Activated T-cell treated with anti-CD3 and anti-CD28 coated beads, Interleukin-2, amount 50 U/mL, for 4 hours (primary cell): ENCODE measurements at regions not wholly inside any gene's neighbourhood (a gene's known extent, or its start where the extent isn't known, plus 50 kb on each side); places are given as distances from the start of the nearest gene placed in this dataset.

Experiments used
- ATAC-seq, 2 donors: fragments of 200-7000 bp; cut with Tn5 transposase; one replicate each; pipeline ENCODE4 v1.10.0; 2021
- DNase-seq: peaks from one replicate; pipeline ENCODE4 v3.0.0-alpha.2; 2020
- H3K27me3 Mint-ChIP-seq: one replicate; pipeline ENCODE4 v1.8.0; 2021; ENCODE audit warnings: low read depth, mixed read lengths
- H3K36me3 Mint-ChIP-seq: one replicate; pipeline ENCODE4 v1.8.0; 2022; ENCODE audit warnings: mixed read lengths; ENCODE audit not compliant: insufficient read depth
- H3K4me1 Mint-ChIP-seq: one replicate; pipeline ENCODE4 v1.8.0; 2021; ENCODE audit warnings: low read depth, mixed read lengths
- H3K4me3 Mint-ChIP-seq: one replicate; pipeline ENCODE4 v1.8.0; 2021; ENCODE audit warnings: mild to moderate bottlenecking, moderate library complexity, mixed read lengths
- H3K9me3 Mint-ChIP-seq: one replicate; pipeline ENCODE4 v1.8.0; 2021; ENCODE audit warnings: mixed read lengths

- DNase-seq (no peak), ATAC-seq (no peak)
- no peaks in the 10 kb centered on the region for H3K9me3 Mint-ChIP-seq
- peaks cover 7% of the 10 kb centered on the region for H3K36me3 Mint-ChIP-seq
- H3K27me3 Mint-ChIP-seq: no peaks in the 10 kb centered on the region
- H3K4me3 Mint-ChIP-seq: no peak overlapping the region
- H3K4me1 Mint-ChIP-seq: peaks cover 43% of the 10 kb centered on the region
Measured at GRCh38 chr14:71365361-71365760, 458.1 kb downstream of the PCNX1 start.

GRCh38 chr14:71366861-71367260 is 459.6 kb downstream of the PCNX1 start:
- Mint-ChIP-seq H3K36me3 (peaks cover 7% of the 10 kb centered on the region), H3K9me3 (no peaks in the 10 kb centered on the region), H3K4me1 (peaks cover 36% of the 10 kb centered on the region), H3K4me3 (no peak overlapping the region), H3K27me3 (no peaks in the 10 kb centered on the region)
- DNase-seq (no peak), ATAC-seq (no peak)

DNA sequence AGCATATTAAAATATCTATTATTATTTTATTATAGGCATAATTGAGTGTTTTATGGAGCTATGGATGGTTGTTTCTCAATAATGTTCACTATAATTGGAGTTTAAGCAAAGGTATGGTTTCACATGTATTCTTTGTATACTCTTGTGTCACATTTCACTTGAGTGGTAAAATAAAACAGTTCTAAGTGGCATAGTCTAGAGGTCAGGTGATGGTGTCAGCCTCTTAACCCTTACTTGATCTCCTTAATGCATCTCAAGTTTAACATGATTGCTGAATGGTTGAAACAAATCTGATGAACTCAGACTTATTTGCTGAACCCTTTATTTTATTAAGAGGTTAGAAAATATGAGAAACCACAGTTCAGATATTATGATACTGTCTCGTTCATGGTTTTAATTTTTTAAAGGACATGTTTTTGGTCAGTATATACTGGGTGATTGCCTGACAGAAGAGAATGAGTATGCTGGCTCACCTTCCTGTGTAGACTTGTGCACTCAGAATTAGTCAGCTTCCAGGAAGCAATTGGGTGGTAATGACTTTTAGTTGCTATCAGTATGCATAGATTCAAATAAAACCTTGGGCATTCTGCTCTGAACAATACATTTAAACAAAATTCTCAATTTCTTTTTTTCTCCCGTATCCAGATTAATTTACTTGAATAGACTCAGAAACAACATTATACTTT is 464.6 kb downstream of the PCNX1 start:
- peak; percentile 93 to 95 for ATAC-seq
- Mint-ChIP-seq H3K27me3 (no peaks in the 10 kb centered on the region), H3K36me3 (peaks cover 4% of the 10 kb centered on the region), H3K4me3 (no peak overlapping the region), H3K9me3 (no peaks in the 10 kb centered on the region), H3K4me1 (peaks cover 21% of the 10 kb centered on the region)
- DNase-seq: no peak

DNA sequence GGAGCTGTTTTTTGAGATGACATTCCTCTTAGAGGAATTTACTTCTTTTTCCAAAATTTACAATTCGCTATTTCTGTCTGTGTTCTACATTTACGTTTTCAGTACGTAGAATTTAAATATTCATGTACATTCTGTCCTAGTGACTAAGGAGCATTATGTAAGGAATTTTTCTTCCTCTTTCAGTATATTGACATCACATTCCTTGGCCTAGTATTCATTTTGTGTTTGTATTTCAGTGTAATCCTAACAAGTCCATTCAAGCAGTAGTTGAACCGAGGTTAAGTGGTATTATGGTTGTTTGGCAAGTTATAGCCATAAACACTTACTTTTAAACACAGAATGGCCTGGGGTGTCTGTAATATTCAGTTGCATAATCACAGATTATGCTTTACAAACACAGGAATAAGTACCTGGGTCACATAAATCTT is 465.2 kb downstream of the PCNX1 start:
- Mint-ChIP-seq H3K4me1 (peaks cover 22% of the 10 kb centered on the region), H3K36me3 (peaks cover 1% of the 10 kb centered on the region)
- no peak for ATAC-seq

DNA sequence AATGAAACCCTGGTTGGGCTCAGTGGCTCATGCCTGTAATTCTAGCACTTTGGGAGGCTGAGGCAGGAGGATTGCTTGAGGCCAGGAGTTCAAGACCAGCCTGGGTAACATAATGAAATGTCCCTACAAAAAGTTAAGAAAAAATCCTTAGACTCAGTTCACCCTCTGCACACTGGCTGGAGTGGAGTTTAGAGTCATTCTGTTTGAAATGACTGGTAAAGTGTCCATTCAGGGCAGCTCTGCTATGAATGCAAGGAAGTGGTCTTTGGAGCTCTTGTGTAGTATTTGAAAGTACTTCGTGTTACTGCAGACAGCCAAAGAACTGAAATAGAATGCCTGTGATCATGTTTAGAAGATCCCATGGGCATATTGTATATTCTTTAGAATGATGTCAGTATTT is 466.5 kb downstream of the PCNX1 start:
- DNase-seq (no peak), ATAC-seq (no peak)
- Mint-ChIP-seq H3K4me3 (no peak overlapping the region), H3K4me1 (peaks cover 35% of the 10 kb centered on the region), H3K36me3 (peaks cover 5% of the 10 kb centered on the region), H3K9me3 (peaks cover 4% of the 10 kb centered on the region), H3K27me3 (no peaks in the 10 kb centered on the region)

More for the DNA sequence above, 465.2 kb downstream of the PCNX1 start:
- H3K9me3 Mint-ChIP-seq: no peaks in the 10 kb centered on the region
- DNase-seq: no peak
- H3K27me3 Mint-ChIP-seq: no peaks in the 10 kb centered on the region
- no peak overlapping the region for H3K4me3 Mint-ChIP-seq

GRCh38 chr14:71374989-71375388 is 467.7 kb downstream of the PCNX1 start:
- Mint-ChIP-seq H3K4me1 (peaks cover 41% of the 10 kb centered on the region), H3K4me3 (no peak overlapping the region), H3K9me3 (peaks cover 4% of the 10 kb centered on the region), H3K27me3 (no peaks in the 10 kb centered on the region), H3K36me3 (peaks cover 10% of the 10 kb centered on the region)
- no peak for DNase-seq
- no peak for ATAC-seq

GRCh38 chr14:71377099-71377498 is 469.8 kb downstream of the PCNX1 start:
- H3K4me3 Mint-ChIP-seq: no peak overlapping the region
- peaks cover 4% of the 10 kb centered on the region for H3K9me3 Mint-ChIP-seq
- ATAC-seq: no peak
- H3K36me3 Mint-ChIP-seq: peaks cover 13% of the 10 kb centered on the region
- H3K4me1 Mint-ChIP-seq: peaks cover 29% of the 10 kb centered on the region
- H3K27me3 Mint-ChIP-seq: no peaks in the 10 kb centered on the region
- DNase-seq: no peak

GRCh38 chr14:71380271-71380670 is 473.0 kb downstream of the PCNX1 start:
- Mint-ChIP-seq H3K4me1 (peaks cover 28% of the 10 kb centered on the region), H3K9me3 (peaks cover 4% of the 10 kb centered on the region), H3K36me3 (peaks cover 17% of the 10 kb centered on the region), H3K4me3 (no peak overlapping the region), H3K27me3 (no peaks in the 10 kb centered on the region)
- ATAC-seq (no peak), DNase-seq (no peak)

- ATAC-seq: no peak
- Mint-ChIP-seq H3K27me3 (no peaks in the 10 kb centered on the region), H3K9me3 (peaks cover 4% of the 10 kb centered on the region), H3K4me3 (no peak overlapping the region), H3K36me3 (peaks cover 23% of the 10 kb centered on the region), H3K4me1 (peaks cover 30% of the 10 kb centered on the region)
- no peak for DNase-seq
Measured at GRCh38 chr14:71381814-71382213, 474.6 kb downstream of the PCNX1 start.

DNA sequence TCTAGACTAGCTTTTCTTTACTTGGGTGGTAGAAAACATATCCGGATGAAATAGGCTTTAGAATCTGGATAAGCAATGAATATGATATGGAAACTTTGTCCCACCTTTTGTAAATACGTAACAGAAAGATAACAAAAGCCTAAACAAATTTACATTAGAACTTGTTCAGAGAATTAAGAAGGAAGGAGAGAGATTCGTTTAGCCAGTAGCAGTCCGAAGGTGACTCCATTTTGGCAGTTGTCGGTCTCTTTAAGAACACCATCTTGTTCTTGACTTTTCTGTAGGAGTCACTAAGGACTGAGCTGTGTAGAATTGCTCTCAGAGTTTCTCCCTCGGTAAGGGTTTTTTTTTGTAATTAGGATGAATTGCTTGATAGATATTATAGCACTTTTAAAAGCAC is 475.1 kb downstream of the PCNX1 start:
- H3K4me1 Mint-ChIP-seq: peaks cover 30% of the 10 kb centered on the region
- peaks cover 4% of the 10 kb centered on the region for H3K9me3 Mint-ChIP-seq
- no peak for DNase-seq
- H3K4me3 Mint-ChIP-seq: no peak overlapping the region
- ATAC-seq: no peak
- H3K27me3 Mint-ChIP-seq: no peaks in the 10 kb centered on the region
- H3K36me3 Mint-ChIP-seq: peaks cover 23% of the 10 kb centered on the region

DNA sequence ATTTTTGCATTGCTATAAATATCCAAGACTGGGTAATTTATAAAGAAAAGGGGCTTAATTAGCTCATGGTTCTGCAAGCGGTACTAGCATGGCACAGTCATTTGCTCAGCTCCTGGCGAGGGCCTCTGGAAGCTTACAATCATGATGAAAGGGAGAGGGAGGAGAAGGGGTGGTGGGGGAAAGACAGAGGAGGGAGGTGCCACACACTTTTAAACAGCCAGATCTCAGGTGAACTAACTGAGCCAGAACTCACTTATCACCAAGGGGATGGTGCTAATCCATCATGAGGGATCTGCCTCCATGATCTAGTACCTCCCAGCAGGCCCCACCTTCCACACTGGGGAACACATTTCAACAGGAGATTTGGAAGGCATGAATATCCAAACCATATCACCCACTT is 476.3 kb downstream of the PCNX1 start:
- no peaks in the 10 kb centered on the region for H3K27me3 Mint-ChIP-seq
- DNase-seq (no peak), ATAC-seq (no peak)
- H3K9me3 Mint-ChIP-seq: no peaks in the 10 kb centered on the region
- peaks cover 20% of the 10 kb centered on the region for H3K4me1 Mint-ChIP-seq
- H3K36me3 Mint-ChIP-seq: peaks cover 18% of the 10 kb centered on the region
- no peak overlapping the region for H3K4me3 Mint-ChIP-seq

GRCh38 chr14:71384007-71384845 is 477.0 kb downstream of the PCNX1 start:
- DNase-seq: no peak
- no peak for ATAC-seq
- H3K27me3 Mint-ChIP-seq: no peaks in the 10 kb centered on the region
- H3K36me3 Mint-ChIP-seq: peaks cover 16% of the 10 kb centered on the region
- H3K9me3 Mint-ChIP-seq: no peaks in the 10 kb centered on the region
- no peak overlapping the region for H3K4me3 Mint-ChIP-seq
- H3K4me1 Mint-ChIP-seq: peaks cover 19% of the 10 kb centered on the region

DNA sequence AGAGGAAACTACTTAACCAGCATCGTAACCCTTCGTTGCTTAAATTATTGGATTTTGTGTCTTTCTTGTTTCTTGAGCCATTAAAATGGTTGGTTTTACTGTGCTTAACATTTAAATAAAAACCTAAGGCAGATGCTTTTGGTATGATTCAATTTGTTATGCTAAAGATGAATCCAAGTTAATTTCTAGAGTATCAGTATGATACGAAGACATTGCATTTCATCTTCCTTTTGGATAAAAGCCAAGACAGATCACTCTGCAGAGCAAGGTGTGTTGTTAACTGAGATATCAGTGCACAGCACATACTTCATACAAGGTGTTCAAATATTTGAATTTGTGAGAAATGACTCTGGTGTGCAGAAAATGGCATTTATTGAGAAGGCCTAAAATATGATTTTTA is 480.5 kb downstream of the PCNX1 start:
- peaks cover 14% of the 10 kb centered on the region for H3K36me3 Mint-ChIP-seq
- no peaks in the 10 kb centered on the region for H3K9me3 Mint-ChIP-seq
- H3K27me3 Mint-ChIP-seq: no peaks in the 10 kb centered on the region
- no peak overlapping the region for H3K4me3 Mint-ChIP-seq
- ATAC-seq: no peak
- DNase-seq: no peak
- H3K4me1 Mint-ChIP-seq: peaks cover 14% of the 10 kb centered on the region

DNA sequence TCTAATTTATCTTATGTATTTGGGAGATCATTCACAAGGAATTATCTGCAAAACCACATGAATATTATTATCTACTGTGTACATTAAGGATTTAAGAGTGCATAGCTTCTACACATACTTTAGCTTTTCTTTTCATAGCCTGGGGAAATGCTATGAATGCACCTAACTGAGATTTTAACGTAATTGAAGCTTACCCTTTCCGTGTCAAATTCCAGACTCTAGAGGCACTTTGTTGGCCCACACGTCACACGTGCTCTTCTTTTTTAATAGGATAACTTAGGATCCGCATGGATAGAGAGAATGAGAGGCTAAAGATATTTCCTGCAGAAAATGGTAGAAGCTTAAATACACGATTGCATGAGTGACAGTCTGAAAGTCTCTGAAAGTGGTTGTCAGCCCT is 481.1 kb downstream of the PCNX1 start:
- H3K36me3 Mint-ChIP-seq: peaks cover 14% of the 10 kb centered on the region
- peaks cover 14% of the 10 kb centered on the region for H3K4me1 Mint-ChIP-seq
- DNase-seq: no peak
- no peak for ATAC-seq
- H3K27me3 Mint-ChIP-seq: no peaks in the 10 kb centered on the region
- no peaks in the 10 kb centered on the region for H3K9me3 Mint-ChIP-seq
- H3K4me3 Mint-ChIP-seq: no peak overlapping the region

- DNase-seq: no peak
- Mint-ChIP-seq H3K27me3 (no peaks in the 10 kb centered on the region), H3K36me3 (peaks cover 13% of the 10 kb centered on the region), H3K4me3 (no peak overlapping the region), H3K9me3 (no peaks in the 10 kb centered on the region), H3K4me1 (peaks cover 12% of the 10 kb centered on the region)
- no peak for ATAC-seq
Measured at GRCh38 chr14:71388862-71389261, 481.6 kb downstream of the PCNX1 start.
